Effector memory CD8-positive, alpha-beta T cell (primary cell): ENCODE measurements at regions not wholly inside any gene's neighbourhood (a gene's known extent, or its start where the extent isn't known, plus 50 kb on each side); places are given as distances from the start of the nearest gene placed in this dataset.
"Not testable (repeated sequence)": the region's sequence is repeated elsewhere in the genome, so short reads cannot be mapped to it uniquely, and the experiment has no call there.

ENCODE experiments used
- ATAC-seq: fragments of 150-1000 bp; cut with Tn5 transposase; replicated peaks from 2 replicates; pipeline ENCODE4 v1.10.0; 2021; ENCODE audit warnings: mild to moderate bottlenecking, moderate library complexity
- DNase-seq, 3 experiments: peaks; one replicate each; pipeline ENCODE4 v3.0.0; 2021
- H3K27ac Mint-ChIP-seq, 2 donors: one replicate each; pipeline ENCODE4 v1.8.0; 2022; ENCODE audit warnings: mild to moderate bottlenecking in 2 of 2, mixed read lengths in 2 of 2, moderate library complexity in 2 of 2
- H3K27me3 Mint-ChIP-seq, 2 donors: one replicate each; pipeline ENCODE4 v1.8.0; 2022; ENCODE audit warnings: mixed read lengths in 2 of 2
- H3K36me3 Mint-ChIP-seq: one replicate; pipeline ENCODE4 v1.8.0; 2022; ENCODE audit warnings: mild to moderate bottlenecking, moderate library complexity, mixed read lengths; ENCODE audit not compliant: insufficient read depth
- H3K4me1 Mint-ChIP-seq, 2 donors: one replicate each; pipeline ENCODE4 v1.8.0; 2022; ENCODE audit warnings: low read depth in 2 of 2, mixed read lengths in 2 of 2
- H3K4me3 Mint-ChIP-seq, 2 donors: one replicate each; pipeline ENCODE4 v1.8.0; 2022; ENCODE audit warnings: mild to moderate bottlenecking in 2 of 2, mixed read lengths in 2 of 2, moderate library complexity in 2 of 2
- H3K9me3 Mint-ChIP-seq, 2 donors: one replicate each; pipeline ENCODE4 v1.8.0; 2022; ENCODE audit warnings: mixed read lengths in 2 of 2

DNA sequence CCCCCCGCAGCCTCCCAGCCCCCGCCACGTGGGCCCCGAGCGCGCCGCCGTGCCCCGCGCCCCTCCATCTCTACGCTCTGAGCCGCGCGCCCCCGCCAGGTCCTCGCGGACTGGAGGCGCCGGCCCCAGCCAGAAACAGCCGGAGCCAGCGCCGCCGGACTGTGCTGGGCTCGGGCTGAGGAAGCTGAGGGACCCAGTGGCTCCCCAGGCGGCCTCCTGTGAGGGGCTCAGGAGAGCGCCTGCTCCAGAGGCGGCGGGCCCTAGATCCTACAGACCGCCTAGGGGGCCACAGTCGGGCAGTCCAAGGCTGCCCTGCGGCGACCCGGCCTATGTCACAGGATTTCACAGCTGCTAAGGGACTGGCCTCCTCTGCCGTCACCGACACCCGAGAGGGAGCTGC, 82.1 kb downstream of the NENF start:
- Mint-ChIP-seq H3K4me3 (peak overlapping the region in 1 of 2 donors; percentile 12), H3K27me3 (peaks cover 66 to 89% of the 10 kb centered on the region in 2 donors), H3K9me3 (no peaks in the 10 kb centered on the region), H3K36me3 (no peaks in the 10 kb centered on the region), H3K4me1 (peaks cover 0 to 4% of the 10 kb centered on the region in 2 donors), H3K27ac (no peak overlapping the region)
- ATAC-seq (peak; percentile 37), DNase-seq (no peak)

DNA sequence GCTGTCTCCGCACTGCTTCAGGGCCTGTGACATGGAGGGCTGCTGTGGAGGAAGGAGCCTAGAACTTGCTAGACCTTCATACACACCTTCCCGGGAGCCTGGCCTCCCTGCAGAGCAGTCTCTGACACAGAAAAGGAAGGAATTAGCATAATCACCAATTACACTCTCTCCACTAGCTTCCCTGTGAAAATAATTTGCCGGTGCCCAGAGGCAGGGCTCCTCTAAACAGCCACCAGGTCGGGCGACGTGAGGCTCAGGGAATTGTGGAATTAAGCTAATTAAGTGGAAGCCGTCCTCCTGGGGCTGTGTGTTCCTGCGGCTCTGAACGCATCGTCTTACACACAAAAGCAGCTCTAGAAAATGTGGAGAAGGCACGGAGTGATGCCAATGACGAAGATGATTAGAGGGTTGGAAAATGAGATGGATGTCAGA, 82.6 kb downstream of the NENF start:
- Mint-ChIP-seq H3K27ac (no peak overlapping the region), H3K4me3 (no peak overlapping the region), H3K9me3 (no peaks in the 10 kb centered on the region), H3K36me3 (no peaks in the 10 kb centered on the region), H3K27me3 (peaks cover 69 to 87% of the 10 kb centered on the region in 2 donors), H3K4me1 (peaks cover 0 to 4% of the 10 kb centered on the region in 2 donors)
- peak; percentile 14 for ATAC-seq
- no peak for DNase-seq

- H3K4me1 Mint-ChIP-seq, H3K36me3 Mint-ChIP-seq, H3K9me3 Mint-ChIP-seq, ATAC-seq, DNase-seq, H3K27ac Mint-ChIP-seq: not testable (repeated sequence)
- Mint-ChIP-seq H3K27me3 (peaks cover 70 to 87% of the 10 kb centered on the region in 2 donors), H3K4me3 (peak overlapping the region in 1 of 2 donors; percentile 15)
These were observed 83.3 kb downstream of the NENF start for GRCh38 chr1:212516012-212516411.

DNA sequence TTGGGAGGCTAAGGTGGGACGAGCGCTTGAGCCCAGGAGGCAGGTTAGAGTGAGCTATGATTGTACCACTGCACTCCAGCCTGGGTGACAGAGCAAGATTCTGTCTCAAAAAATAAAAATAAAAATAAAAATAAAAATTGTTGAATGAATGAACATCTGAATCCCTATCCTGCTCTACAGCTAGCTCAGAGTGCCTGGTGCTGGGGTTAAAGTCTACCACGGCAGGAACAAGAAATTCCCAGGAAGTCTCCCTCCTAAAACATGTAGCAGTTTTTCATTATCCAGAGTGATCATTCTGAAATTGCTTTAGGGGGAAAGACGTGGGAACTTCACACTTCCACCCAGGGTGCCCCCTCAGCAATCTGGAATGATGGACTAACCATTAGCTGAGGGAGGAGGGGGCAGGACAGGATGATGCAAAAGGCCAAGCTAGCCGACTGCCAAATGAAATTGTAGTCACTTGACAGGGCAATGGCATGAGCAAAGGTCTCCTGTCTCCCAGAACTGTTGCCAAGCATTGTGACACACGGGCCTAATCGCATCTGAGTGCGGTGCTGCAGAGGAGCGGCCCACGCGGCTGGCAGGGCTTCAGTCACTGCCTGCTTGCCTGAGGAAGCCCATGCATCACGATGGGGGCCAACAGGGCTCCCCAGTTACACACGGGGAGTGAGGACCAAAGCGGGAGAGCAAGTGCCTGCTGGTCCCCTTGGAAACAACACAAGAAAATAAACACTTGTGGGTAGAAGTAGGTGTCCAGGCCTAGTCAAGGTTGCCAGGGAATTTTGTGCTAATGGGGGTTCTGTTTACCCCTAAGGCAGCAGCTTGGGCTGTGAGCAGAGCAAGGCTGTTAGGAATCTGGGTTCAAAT, 85.7 kb downstream of the NENF start:
- Mint-ChIP-seq H3K4me3 (no peak overlapping the region), H3K9me3 (no peaks in the 10 kb centered on the region), H3K27me3 (peaks cover 57 to 77% of the 10 kb centered on the region in 2 donors), H3K4me1 (peaks cover 0 to 6% of the 10 kb centered on the region in 2 donors), H3K27ac (no peak overlapping the region), H3K36me3 (no peaks in the 10 kb centered on the region)
- no peak for ATAC-seq
- DNase-seq = no peak

GRCh38 chr1:212519131-212519530, 86.4 kb downstream of the NENF start:
- Mint-ChIP-seq H3K36me3 (no peaks in the 10 kb centered on the region), H3K27ac (no peak overlapping the region), H3K4me1 (peaks cover 0 to 5% of the 10 kb centered on the region in 2 donors), H3K4me3 (no peak overlapping the region), H3K27me3 (peaks cover 51 to 70% of the 10 kb centered on the region in 2 donors), H3K9me3 (no peaks in the 10 kb centered on the region)
- DNase-seq (no peak), ATAC-seq (no peak)

GRCh38 chr1:212520299-212520698, 87.6 kb downstream of the NENF start:
- no peaks in the 10 kb centered on the region for H3K9me3 Mint-ChIP-seq
- peaks cover 48 to 64% of the 10 kb centered on the region in 2 donors for H3K27me3 Mint-ChIP-seq
- ATAC-seq (no peak), DNase-seq (no peak)
- no peak overlapping the region for H3K27ac Mint-ChIP-seq
- H3K36me3 Mint-ChIP-seq = no peaks in the 10 kb centered on the region
- H3K4me1 Mint-ChIP-seq = peaks cover 0 to 3% of the 10 kb centered on the region in 2 donors
- H3K4me3 Mint-ChIP-seq = no peak overlapping the region

DNA sequence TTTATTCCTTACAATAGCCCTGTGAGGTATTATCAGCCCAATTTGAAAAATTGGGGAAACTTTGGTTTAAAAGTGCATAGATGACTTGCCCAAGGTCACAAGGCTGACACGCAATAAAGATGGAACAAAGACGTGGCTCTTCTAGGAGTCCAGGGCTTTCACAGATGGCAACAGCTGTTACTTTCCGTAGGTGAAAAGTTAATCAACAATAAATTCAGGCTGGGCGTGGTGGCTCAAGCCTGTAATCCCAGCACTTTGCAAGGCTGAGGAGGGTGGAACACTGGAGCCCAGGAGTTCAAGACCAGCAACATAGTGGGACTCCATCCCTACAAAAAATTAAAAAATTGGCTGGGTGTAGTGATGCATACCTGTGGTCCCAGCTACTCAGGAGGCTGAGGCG, 87.8 kb upstream of the ATF3 start:
- ATAC-seq = no peak
- peaks cover 43 to 64% of the 10 kb centered on the region in 2 donors for H3K27me3 Mint-ChIP-seq
- H3K27ac Mint-ChIP-seq = peak overlapping the region in 1 of 2 donors; percentile 47
- peaks cover 0 to 2% of the 10 kb centered on the region in 2 donors for H3K4me1 Mint-ChIP-seq
- H3K36me3 Mint-ChIP-seq = no peaks in the 10 kb centered on the region
- no peak for DNase-seq
- H3K9me3 Mint-ChIP-seq = no peaks in the 10 kb centered on the region
- no peak overlapping the region for H3K4me3 Mint-ChIP-seq

GRCh38 chr1:212525479-212526110, 83.0 kb upstream of the ATF3 start:
- no peak for DNase-seq
- Mint-ChIP-seq H3K36me3 (no peaks in the 10 kb centered on the region), H3K9me3 (no peaks in the 10 kb centered on the region), H3K27me3 (peaks cover 33 to 48% of the 10 kb centered on the region in 2 donors), H3K4me3 (no peak overlapping the region), H3K27ac (no peak overlapping the region), H3K4me1 (peaks cover 0 to 2% of the 10 kb centered on the region in 2 donors)
- ATAC-seq = no peak

DNA sequence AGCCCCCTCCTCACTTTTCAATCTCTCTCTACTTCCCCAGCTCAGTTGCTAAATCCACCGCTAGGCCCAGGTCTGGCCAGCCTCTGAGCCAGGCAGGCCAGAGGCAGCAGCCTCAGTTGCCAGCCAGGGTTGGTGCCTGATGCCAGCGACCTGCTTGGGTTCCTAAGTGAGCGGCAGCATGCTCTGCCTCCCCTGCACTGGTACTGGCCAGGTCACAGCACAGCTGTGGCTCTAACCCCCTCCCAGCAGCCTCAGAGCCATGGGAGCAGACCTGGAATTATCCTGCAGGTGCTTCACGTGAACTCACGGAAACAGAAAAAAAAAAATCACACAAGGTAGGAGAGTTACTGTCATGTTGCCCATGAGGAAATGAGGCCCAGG, 82.5 kb upstream of the ATF3 start:
- Mint-ChIP-seq H3K4me1 (peaks cover 0 to 2% of the 10 kb centered on the region in 2 donors), H3K27ac (no peak overlapping the region), H3K4me3 (no peak overlapping the region), H3K27me3 (peaks cover 29 to 43% of the 10 kb centered on the region in 2 donors), H3K36me3 (no peaks in the 10 kb centered on the region), H3K9me3 (no peaks in the 10 kb centered on the region)
- ATAC-seq (no peak), DNase-seq (no peak)

DNA sequence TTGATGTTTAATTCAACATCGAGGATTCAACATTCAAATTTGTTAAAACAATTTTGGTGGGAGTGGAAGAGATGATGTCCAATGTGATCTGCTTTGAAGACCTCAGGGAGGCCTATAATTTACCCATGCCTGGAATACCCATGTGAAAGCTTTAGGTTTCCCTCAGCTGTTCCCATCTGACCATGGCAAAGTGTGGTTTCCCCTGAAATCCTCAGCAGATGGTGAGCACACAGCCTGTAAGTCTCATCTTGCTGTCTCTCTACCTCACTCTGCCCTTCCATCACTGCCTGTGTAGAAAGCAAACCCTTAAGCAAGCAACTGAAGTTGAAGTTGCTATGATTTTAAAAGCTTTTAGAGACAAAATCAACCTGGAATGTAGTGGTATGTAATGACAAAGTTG, 80.1 kb upstream of the ATF3 start:
- DNase-seq = no peak
- peaks cover 20 to 37% of the 10 kb centered on the region in 2 donors for H3K27me3 Mint-ChIP-seq
- no peak overlapping the region for H3K27ac Mint-ChIP-seq
- H3K4me1 Mint-ChIP-seq = peaks cover 0 to 1% of the 10 kb centered on the region in 2 donors
- no peaks in the 10 kb centered on the region for H3K36me3 Mint-ChIP-seq
- H3K9me3 Mint-ChIP-seq = no peaks in the 10 kb centered on the region
- no peak overlapping the region for H3K4me3 Mint-ChIP-seq
- no peak for ATAC-seq

- Mint-ChIP-seq H3K27me3 (peaks cover 23 to 37% of the 10 kb centered on the region in 2 donors), H3K36me3 (no peaks in the 10 kb centered on the region), H3K9me3 (no peaks in the 10 kb centered on the region), H3K4me1 (peaks cover 0 to 4% of the 10 kb centered on the region in 2 donors), H3K4me3 (no peak overlapping the region), H3K27ac (no peak overlapping the region)
- no peak for DNase-seq
- no peak for ATAC-seq
These were observed 79.3 kb upstream of the ATF3 start for GRCh38 chr1:212529211-212529741.

DNA sequence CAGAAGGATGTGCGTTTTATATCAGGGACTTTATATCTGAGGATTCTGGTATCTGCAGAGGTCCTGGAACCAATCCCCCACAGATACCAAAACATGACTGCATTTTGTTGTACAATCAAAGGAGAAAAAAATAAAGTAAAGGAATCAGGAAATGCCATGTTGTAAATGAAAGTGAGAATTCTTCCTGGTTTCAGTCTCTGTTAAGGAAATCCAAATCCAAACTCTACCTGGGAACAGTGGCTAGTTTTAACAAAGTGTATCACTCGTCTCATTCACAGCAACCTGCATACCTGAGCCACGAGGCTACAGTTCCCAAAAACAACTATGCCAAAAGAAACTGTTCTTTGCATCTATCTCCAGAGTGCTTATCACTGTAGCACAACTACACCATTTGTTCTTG, 77.3 kb upstream of the ATF3 start:
- H3K36me3 Mint-ChIP-seq = no peaks in the 10 kb centered on the region
- no peak overlapping the region for H3K4me3 Mint-ChIP-seq
- ATAC-seq (no peak), DNase-seq (no peak)
- H3K27me3 Mint-ChIP-seq = peaks cover 30 to 32% of the 10 kb centered on the region in 2 donors
- peaks cover 0 to 4% of the 10 kb centered on the region in 2 donors for H3K4me1 Mint-ChIP-seq
- no peak overlapping the region for H3K27ac Mint-ChIP-seq
- no peaks in the 10 kb centered on the region for H3K9me3 Mint-ChIP-seq

DNA sequence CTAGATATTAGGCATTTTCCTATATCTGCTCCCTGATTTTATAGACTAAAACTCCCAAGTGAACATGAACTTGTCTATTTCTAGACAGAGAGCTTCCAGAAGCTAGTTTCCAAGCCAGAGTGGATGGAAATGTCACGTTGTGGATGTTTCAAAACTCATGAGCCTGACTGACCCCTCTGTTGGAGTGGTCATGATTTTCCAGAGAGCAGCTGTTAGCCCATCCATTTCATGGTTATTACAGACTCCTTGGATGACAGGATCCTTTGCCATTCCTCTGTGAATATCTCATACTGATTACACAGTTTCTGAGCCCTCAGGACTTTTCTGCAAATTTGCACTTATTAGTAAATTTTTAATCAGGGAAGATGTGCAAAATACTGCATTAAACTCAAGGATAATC, 76.8 kb upstream of the ATF3 start:
- DNase-seq = no peak
- no peak overlapping the region for H3K4me3 Mint-ChIP-seq
- H3K36me3 Mint-ChIP-seq = no peaks in the 10 kb centered on the region
- no peak overlapping the region for H3K27ac Mint-ChIP-seq
- H3K27me3 Mint-ChIP-seq = peaks cover 30 to 32% of the 10 kb centered on the region in 2 donors
- peaks cover 0 to 4% of the 10 kb centered on the region in 2 donors for H3K4me1 Mint-ChIP-seq
- ATAC-seq = no peak
- no peaks in the 10 kb centered on the region for H3K9me3 Mint-ChIP-seq
